Activated CD8-positive, alpha-beta memory T cell treated with anti-CD3 and anti-CD28 coated beads for 48 hours (primary cell): ENCODE measurements at regions not wholly inside any gene's neighbourhood (a gene's known extent, or its start where the extent isn't known, plus 50 kb on each side); places are given as distances from the start of the nearest gene placed in this dataset.
"Not testable (repeated sequence)": the region's sequence is repeated elsewhere in the genome, so short reads cannot be mapped to it uniquely, and the experiment has no call there.

Source experiments
- DNase-seq, 3 experiments: peaks; one replicate each; pipeline ENCODE4 v3.0.0-alpha.2; 2020; ENCODE audit warnings: low read depth in 2 of 3, low spot score in 2 of 3

- DNase-seq, result no peak
Measured at GRCh38 chr2:67771380-67771779, 291.4 kb downstream of the C1D start.

GRCh38 chr2:67772216-67773170 is 290.3 kb downstream of the C1D start:
- DNase-seq, result no peak

- DNase-seq, result no peak
Measured at GRCh38 chr2:67773851-67774250, 289.0 kb downstream of the C1D start.

GRCh38 chr2:67776276-67776675 is 286.5 kb downstream of the C1D start:
- no peak for DNase-seq

GRCh38 chr2:67777010-67777409 is 285.8 kb downstream of the C1D start:
- no peak for DNase-seq

- no peak for DNase-seq
Measured at GRCh38 chr2:67777836-67778429, 284.9 kb downstream of the C1D start.

GRCh38 chr2:67780841-67781240 is 282.0 kb downstream of the C1D start:
- not testable (repeated sequence) for DNase-seq

- no peak for DNase-seq
Measured at GRCh38 chr2:67782443-67782842, 280.4 kb downstream of the C1D start.

GRCh38 chr2:67783026-67783425 is 279.8 kb downstream of the C1D start:
- DNase-seq, result no peak

- DNase-seq, result no peak
Measured at GRCh38 chr2:67790622-67791021, 272.2 kb downstream of the C1D start.

GRCh38 chr2:67792191-67792590 is 270.6 kb downstream of the C1D start:
- DNase-seq, result no peak

- DNase-seq, result no peak
Measured at GRCh38 chr2:67792681-67793091, 270.1 kb downstream of the C1D start.

- DNase-seq, result no peak
Measured at GRCh38 chr2:67797801-67798540, 264.8 kb downstream of the C1D start.

- DNase-seq, result no peak
Measured at GRCh38 chr2:67798541-67799160, 264.2 kb downstream of the C1D start.

GRCh38 chr2:67799886-67800285 is 262.9 kb downstream of the C1D start:
- no peak for DNase-seq

- DNase-seq, result no peak
Measured at GRCh38 chr2:67802291-67802690, 260.5 kb downstream of the C1D start.

- no peak for DNase-seq
Measured at GRCh38 chr2:67802824-67803223, 260.0 kb downstream of the C1D start.

- no peak for DNase-seq
Measured at GRCh38 chr2:67806816-67807215, 256.0 kb downstream of the C1D start.

- DNase-seq, result no peak
Measured at GRCh38 chr2:67808112-67808511, 254.7 kb downstream of the C1D start.

GRCh38 chr2:67812682-67813081 is 250.1 kb downstream of the C1D start:
- DNase-seq, result no peak

- no peak for DNase-seq
Measured at GRCh38 chr2:67823726-67824125, 239.1 kb downstream of the C1D start.
